GM23338 (cell line): ENCODE measurements at regions not wholly inside any gene's neighbourhood (a gene's known extent, or its start where the extent isn't known, plus 50 kb on each side); places are given as distances from the start of the nearest gene placed in this dataset.
A peak's percentile ranks its signal among the peaks of the same experiment; 100 is the strongest.

Experiments
- ATAC-seq: fragments of 200-7000 bp; cut with Tn5 transposase; 3 replicates; pipeline ENCODE4 v1.9.1; 2020
- DNase-seq: peaks from one replicate; pipeline ENCODE4 v3.0.0-alpha.2; 2015; ENCODE audit warnings: low spot score
- H2AFZ ChIP-seq: fragments of 200-600 bp; sonication (generic); 2 replicates; pipeline ENCODE4 v1.8.0; 2016; ENCODE audit warnings: antibody characterized with exemption, mild to moderate bottlenecking, moderate library complexity
- H3F3A ChIP-seq: fragments of 200-600 bp; sonication (generic); replicated peaks from 2 replicates; pipeline ENCODE4 v1.8.0; 2017; ENCODE audit warnings: antibody characterized with exemption, mixed run types, low read depth
- H3K27ac ChIP-seq: fragments of 200-600 bp; sonication (generic); 2 replicates; pipeline ENCODE4 v1.6.1; 2016; ENCODE audit warnings: low read depth
- H3K27me3 ChIP-seq: fragments of 200-600 bp; sonication (generic); 2 replicates; pipeline ENCODE4 v1.8.0; 2016; ENCODE audit warnings: mild to moderate bottlenecking, mixed run types, moderate library complexity; ENCODE audit not compliant: insufficient read depth
- H3K36me3 ChIP-seq: fragments of 200-600 bp; sonication (generic); 2 replicates; pipeline ENCODE4 v1.8.0; 2016; ENCODE audit warnings: mild to moderate bottlenecking; ENCODE audit not compliant: insufficient read depth
- H3K4me1 ChIP-seq: fragments of 200-600 bp; sonication (generic); 2 replicates; pipeline ENCODE4 v1.8.0; 2016; ENCODE audit warnings: mild to moderate bottlenecking, moderate library complexity; ENCODE audit not compliant: insufficient read depth
- H3K4me2 ChIP-seq: fragments of 200-600 bp; sonication (generic); 2 replicates; pipeline ENCODE4 v1.7.1; 2017; ENCODE audit warnings: mixed run types
- H3K4me3 ChIP-seq: fragments of 200-600 bp; sonication (generic); 2 replicates; pipeline ENCODE4 v1.6.1; 2016; ENCODE audit warnings: mixed run types
- H3K79me2 ChIP-seq: fragments of 200-600 bp; sonication (generic); replicated peaks from 2 replicates; pipeline ENCODE4 v1.8.0; 2017; ENCODE audit warnings: mild to moderate bottlenecking; ENCODE audit not compliant: insufficient read depth
- H3K9me2 ChIP-seq: fragments of 200-600 bp; sonication (generic); 2 replicates; pipeline ENCODE4 v1.8.0; 2017; ENCODE audit not compliant: insufficient read depth
- H4K20me1 ChIP-seq: fragments of 200-600 bp; sonication (generic); replicated peaks from 2 replicates; pipeline ENCODE4 v1.8.0; 2017; ENCODE audit warnings: mild to moderate bottlenecking; ENCODE audit not compliant: insufficient read depth
- H3K27ac Mint-ChIP-seq: 2 replicates; pipeline ENCODE4 v1.8.0; 2020; ENCODE audit warnings: inconsistent platforms, mild to moderate bottlenecking, moderate library complexity, mixed read lengths
- H3K27me3 Mint-ChIP-seq: 3 replicates; pipeline ENCODE4 v1.8.0; 2022; ENCODE audit warnings: low read depth, mild to moderate bottlenecking, moderate library complexity, mixed read lengths, inconsistent platforms; ENCODE audit not compliant: insufficient read depth, poor library complexity
- H3K36me3 Mint-ChIP-seq: 3 replicates; pipeline ENCODE4 v1.8.0; 2021; ENCODE audit warnings: low read depth, mild to moderate bottlenecking, inconsistent platforms, moderate library complexity, mixed read lengths
- H3K4me1 Mint-ChIP-seq: 3 replicates; pipeline ENCODE4 v1.8.0; 2020; ENCODE audit warnings: mild to moderate bottlenecking, inconsistent platforms, mixed read lengths
- H3K4me3 Mint-ChIP-seq: 3 replicates; pipeline ENCODE4 v1.8.0; 2021; ENCODE audit warnings: moderate library complexity, mild to moderate bottlenecking, inconsistent platforms, mixed read lengths
- H3K9me3 Mint-ChIP-seq: 3 replicates; pipeline ENCODE4 v1.8.0; 2020; ENCODE audit warnings: moderate library complexity, mild to moderate bottlenecking, inconsistent platforms, mixed read lengths
- CREB1 ChIP-seq: fragments of 250-450 bp; sonication (Bioruptor Pico); IDR thresholded peaks from 2 replicates; pipeline ENCODE4 v1.5.0; 2020; ENCODE audit warnings: low read depth, mild to moderate bottlenecking, moderate library complexity
- EZH2 ChIP-seq: fragments of 200-600 bp; sonication (generic); IDR thresholded peaks from one replicate; pipeline ENCODE4 v1.8.0; 2017; ENCODE audit warnings: antibody characterized with exemption, mild to moderate bottlenecking, low read depth; ENCODE audit not compliant: unreplicated experiment
- EZH2phosphoT487 ChIP-seq: fragments of 200-600 bp; sonication (generic); IDR thresholded peaks from one replicate; pipeline ENCODE4 v1.8.1; 2018; ENCODE audit warnings: antibody characterized with exemption; ENCODE audit not compliant: unreplicated experiment
- JUNB ChIP-seq: IDR thresholded peaks from one replicate; pipeline ENCODE4 v1.6.1; 2016; ENCODE audit warnings: antibody characterized with exemption; ENCODE audit not compliant: unreplicated experiment
- NANOG ChIP-seq: IDR thresholded peaks from 2 replicates; pipeline ENCODE4 v1.6.1; 2016; ENCODE audit warnings: antibody characterized with exemption, borderline replicate concordance
- POLR2AphosphoS5 ChIP-seq: IDR thresholded peaks from 2 replicates; pipeline ENCODE4 v1.6.1; 2016; ENCODE audit warnings: antibody characterized with exemption, low read depth
- STAT1 ChIP-seq: IDR thresholded peaks from one replicate; pipeline ENCODE4 v1.6.1; 2016; ENCODE audit warnings: antibody characterized with exemption; ENCODE audit not compliant: unreplicated experiment
- ZNF331 ChIP-seq: fragments of 250-450 bp; sonication (Bioruptor Pico); IDR thresholded peaks from 2 replicates; pipeline ENCODE4 v1.5.0; 2020; ENCODE audit warnings: low read depth, mild to moderate bottlenecking, moderate library complexity
- ZNF462 ChIP-seq: fragments of 250-450 bp; sonication (Bioruptor Pico); IDR thresholded peaks from 2 replicates; pipeline ENCODE4 v1.5.0; 2020; ENCODE audit warnings: mild to moderate bottlenecking, moderate library complexity
- TF ChIP-seq, protein P1 (sequence below), 2 experiments: fragments of 200-600 bp in 1 of 2; sonication (generic) in 1 of 2; conservative IDR thresholded peaks; 2 replicates each; pipeline versions ENCODE4 v1.5.1 to v1.6.1; 2016 to 2017; ENCODE audit warnings: antibody characterized with exemption in 2 of 2, low read depth in 2 of 2, mild to moderate bottlenecking in 2 of 2, moderate library complexity in 1 of 2
- TF ChIP-seq, protein P2 (sequence below): IDR thresholded peaks from 2 replicates; pipeline ENCODE4 v1.6.1; 2016; ENCODE audit warnings: antibody characterized with exemption

GRCh38 chr1:104082221-104082620 lies 332.5 kb downstream of the AMY1C start:
- Mint-ChIP-seq H3K27me3 (no peaks in the 10 kb centered on the region), H3K36me3 (no peaks in the 10 kb centered on the region), H3K4me3 (no peak overlapping the region), H3K9me3 (no peaks in the 10 kb centered on the region), H3K27ac (no peak overlapping the region), H3K4me1 (peaks cover 19% of the 10 kb centered on the region)
- TF ChIP-seq POLR2AphosphoS5, result no peak
- TF ChIP-seq NANOG, result no peak
- TF ChIP-seq, protein P1, sequence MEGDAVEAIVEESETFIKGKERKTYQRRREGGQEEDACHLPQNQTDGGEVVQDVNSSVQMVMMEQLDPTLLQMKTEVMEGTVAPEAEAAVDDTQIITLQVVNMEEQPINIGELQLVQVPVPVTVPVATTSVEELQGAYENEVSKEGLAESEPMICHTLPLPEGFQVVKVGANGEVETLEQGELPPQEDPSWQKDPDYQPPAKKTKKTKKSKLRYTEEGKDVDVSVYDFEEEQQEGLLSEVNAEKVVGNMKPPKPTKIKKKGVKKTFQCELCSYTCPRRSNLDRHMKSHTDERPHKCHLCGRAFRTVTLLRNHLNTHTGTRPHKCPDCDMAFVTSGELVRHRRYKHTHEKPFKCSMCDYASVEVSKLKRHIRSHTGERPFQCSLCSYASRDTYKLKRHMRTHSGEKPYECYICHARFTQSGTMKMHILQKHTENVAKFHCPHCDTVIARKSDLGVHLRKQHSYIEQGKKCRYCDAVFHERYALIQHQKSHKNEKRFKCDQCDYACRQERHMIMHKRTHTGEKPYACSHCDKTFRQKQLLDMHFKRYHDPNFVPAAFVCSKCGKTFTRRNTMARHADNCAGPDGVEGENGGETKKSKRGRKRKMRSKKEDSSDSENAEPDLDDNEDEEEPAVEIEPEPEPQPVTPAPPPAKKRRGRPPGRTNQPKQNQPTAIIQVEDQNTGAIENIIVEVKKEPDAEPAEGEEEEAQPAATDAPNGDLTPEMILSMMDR (conservative IDR thresholded peaks at IDR 0.05; ENCODE audit: low read depth in 2 of 2), result peak in 1 of 2 experiments; percentile 42; a peak in 2 of 4 replicates
- no peak for TF ChIP-seq JUNB
- no peak for TF ChIP-seq CREB1 (CRISPR knock-in tag)
- TF ChIP-seq ZNF331, result no peak
- TF ChIP-seq EZH2, result no peak
- DNase-seq (no peak), ATAC-seq (peak; percentile 46; the same call in 1 of the 3 replicates)
- no peak overlapping the region for H2AFZ ChIP-seq
- no peaks in the 10 kb centered on the region for H3F3A ChIP-seq
- H3K79me2 ChIP-seq, result no peaks in the 10 kb centered on the region
- H4K20me1 ChIP-seq, result no peaks in the 10 kb centered on the region
- no peak overlapping the region for H3K4me3 ChIP-seq
- no peak overlapping the region for H3K4me2 ChIP-seq
- H3K27me3 ChIP-seq, result no peaks in the 10 kb centered on the region
- peaks cover 3% of the 10 kb centered on the region; the same call in 1 of the 2 replicates for H3K4me1 ChIP-seq
- no peaks in the 10 kb centered on the region for H3K9me2 ChIP-seq
- H3K27ac ChIP-seq, result no peak overlapping the region
- no peaks in the 10 kb centered on the region for H3K36me3 ChIP-seq

GRCh38 chr1:104084380-104084779 lies 334.7 kb downstream of the AMY1C start:
- no peaks in the 10 kb centered on the region for H3K9me3 Mint-ChIP-seq
- Histone ChIP-seq H3K4me3 (0 out of 2 replicates have a peak overlapping the region, but pooled peaks have one; percentile 31), H3K4me2 (peak overlapping the region; percentile 62), H3K36me3 (no peaks in the 10 kb centered on the region), H2AFZ (peak overlapping the region; percentile 60; the same call in 1 of the 2 replicates), H4K20me1 (no peaks in the 10 kb centered on the region), H3K9me2 (no peaks in the 10 kb centered on the region), H3F3A (no peaks in the 10 kb centered on the region), H3K27ac (no peak overlapping the region), H3K79me2 (no peaks in the 10 kb centered on the region), H3K27me3 (no peaks in the 10 kb centered on the region), H3K4me1 (peaks cover 3% of the 10 kb centered on the region; the same call in 1 of the 2 replicates)
- no peaks in the 10 kb centered on the region for H3K27me3 Mint-ChIP-seq
- peak; percentile 36 for DNase-seq
- no peak overlapping the region for H3K4me3 Mint-ChIP-seq
- peaks cover 19% of the 10 kb centered on the region for H3K4me1 Mint-ChIP-seq
- no peak overlapping the region for H3K27ac Mint-ChIP-seq
- peak; percentile 93 for ATAC-seq
- no peaks in the 10 kb centered on the region for H3K36me3 Mint-ChIP-seq
- no peak for TF ChIP-seq ZNF462 (CRISPR knock-in tag)
- no peak for TF ChIP-seq STAT1
- no peak for TF ChIP-seq JUNB
- TF ChIP-seq, protein P2, sequence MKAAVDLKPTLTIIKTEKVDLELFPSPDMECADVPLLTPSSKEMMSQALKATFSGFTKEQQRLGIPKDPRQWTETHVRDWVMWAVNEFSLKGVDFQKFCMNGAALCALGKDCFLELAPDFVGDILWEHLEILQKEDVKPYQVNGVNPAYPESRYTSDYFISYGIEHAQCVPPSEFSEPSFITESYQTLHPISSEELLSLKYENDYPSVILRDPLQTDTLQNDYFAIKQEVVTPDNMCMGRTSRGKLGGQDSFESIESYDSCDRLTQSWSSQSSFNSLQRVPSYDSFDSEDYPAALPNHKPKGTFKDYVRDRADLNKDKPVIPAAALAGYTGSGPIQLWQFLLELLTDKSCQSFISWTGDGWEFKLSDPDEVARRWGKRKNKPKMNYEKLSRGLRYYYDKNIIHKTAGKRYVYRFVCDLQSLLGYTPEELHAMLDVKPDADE, result no peak
- TF ChIP-seq, protein P1 (conservative IDR thresholded peaks at IDR 0.05; ENCODE audit: low read depth in 2 of 2), result no peak
- no peak for TF ChIP-seq EZH2phosphoT487
- no peak for TF ChIP-seq CREB1 (CRISPR knock-in tag)
